Caco-2 (cell line): ENCODE measurements at regions not wholly inside any gene's neighbourhood (a gene's known extent, or its start where the extent isn't known, plus 50 kb on each side); places are given as distances from the start of the nearest gene placed in this dataset.

Experiments
- BruUV-seq: library from RNA; stranded (reverse); fragments of 400-500 nt; replicated peaks from 2 replicates; lab custom pipeline; 2021; lab: Mats Ljungman, UMichigan
- CTCF ChIA-PET: fragments of 300-600 bp; sonication (Branson Sonifier 250); formaldehyde crosslinking; loops from one replicate; lab custom pipeline; 2022; ENCODE audit warnings: antibody characterized with exemption; lab: Charles Lee
- POLR2A ChIA-PET: fragments of 300-600 bp; sonication (Branson Sonifier 250); formaldehyde crosslinking; loops from one replicate; lab custom pipeline; 2022; ENCODE audit warnings: antibody characterized with exemption; lab: Charles Lee
- DNase-seq, 2 experiments: peaks; one replicate each; pipeline versions ENCODE4 v3.0.0 to v3.0.0-alpha.2; 2020 to 2022
- H3K27me3 ChIP-seq: replicated peaks from 2 replicates; pipeline ENCODE4 v1.6.0; 2011; ENCODE audit warnings: low read length; ENCODE audit not compliant: control insufficient read depth, insufficient read depth
- H3K36me3 ChIP-seq: 2 replicates; pipeline ENCODE4 v1.5.1; 2011; ENCODE audit warnings: low read length; ENCODE audit not compliant: control insufficient read depth, insufficient read depth
- H3K4me1 ChIP-seq: fragments of 250-450 bp; sonication (Bioruptor Pico); 2 replicates; pipeline ENCODE4 v1.5.1; 2020; ENCODE audit warnings: mild to moderate bottlenecking
- H3K4me3 ChIP-seq: 2 replicates; pipeline ENCODE4 v1.5.1; 2011; ENCODE audit warnings: low read depth, mild to moderate bottlenecking, control low read depth, low read length
- H3K9me3 ChIP-seq: fragments of 250-450 bp; sonication (Bioruptor Pico); 2 replicates; pipeline ENCODE4 v1.5.1; 2020; ENCODE audit warnings: mild to moderate bottlenecking, moderate library complexity
- H3K27ac Mint-ChIP-seq: one replicate; pipeline ENCODE4 v1.8.0; 2022; ENCODE audit warnings: mixed read lengths; ENCODE audit not compliant: unreplicated experiment
- H3K27me3 Mint-ChIP-seq: one replicate; pipeline ENCODE4 v1.8.0; 2022; ENCODE audit warnings: mixed read lengths; ENCODE audit not compliant: insufficient read depth, unreplicated experiment
- H3K36me3 Mint-ChIP-seq: one replicate; pipeline ENCODE4 v1.8.0; 2022; ENCODE audit warnings: mild to moderate bottlenecking, mixed read lengths; ENCODE audit not compliant: insufficient read depth, unreplicated experiment
- H3K4me1 Mint-ChIP-seq: one replicate; pipeline ENCODE4 v1.8.0; 2022; ENCODE audit warnings: low read depth, mixed read lengths; ENCODE audit not compliant: unreplicated experiment
- H3K4me3 Mint-ChIP-seq: one replicate; pipeline ENCODE4 v1.8.0; 2022; ENCODE audit warnings: mild to moderate bottlenecking, moderate library complexity, mixed read lengths; ENCODE audit not compliant: unreplicated experiment
- H3K9me3 Mint-ChIP-seq: one replicate; pipeline ENCODE4 v1.8.0; 2022; ENCODE audit warnings: mixed read lengths; ENCODE audit not compliant: unreplicated experiment
- intact Hi-C: fragments of 100-400 bp; cut with micrococcal nuclease; formaldehyde crosslinking; loops from one replicate; pipeline ENCODE4 v1.10.0; 2022; ENCODE audit not compliant: unreplicated experiment
- TF ChIP-seq, protein P1 (sequence below), 2 experiments: fragments of 200-600 bp in 1 of 2; IDR thresholded peaks; 1 replicate in 1 of 2; 2 replicates in 1 of 2; pipeline versions ENCODE4 v1.5.1 to v1.8.0; 2011 to 2022; ENCODE audit warnings: antibody characterized with exemption in 1 of 2, control low read depth in 1 of 2, inconsistent platforms in 1 of 2, low read depth in 1 of 2, low read length in 1 of 2, mild to moderate bottlenecking in 1 of 2, moderate library complexity in 1 of 2; ENCODE audit not compliant: insufficient read depth in 1 of 2, severe bottlenecking in 1 of 2, unreplicated experiment in 1 of 2

DNA sequence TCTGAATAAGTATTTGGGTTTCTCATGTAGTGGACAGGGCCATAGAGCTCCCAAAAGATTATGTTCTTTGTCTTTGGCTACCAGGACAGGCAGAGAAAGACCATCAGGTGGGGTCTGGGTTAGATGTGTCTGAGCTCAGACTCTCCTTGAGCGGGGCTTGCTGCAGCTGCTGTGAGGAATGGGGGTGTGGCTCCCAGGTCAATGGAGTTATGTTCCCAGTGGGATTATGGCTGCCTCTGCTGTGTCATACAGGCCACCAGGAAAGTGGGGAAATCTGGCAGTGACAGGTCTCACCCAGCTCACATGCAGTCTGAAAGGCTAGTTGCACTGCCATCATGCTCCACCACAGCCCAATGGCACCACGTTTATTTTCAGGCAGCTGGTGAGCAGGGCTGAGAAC is 97.0 kb upstream of the FERD3L start:
- Mint-ChIP-seq H3K9me3 (peaks cover 9% of the 10 kb centered on the region), H3K4me3 (no peak overlapping the region), H3K27me3 (no peaks in the 10 kb centered on the region), H3K4me1 (no peaks in the 10 kb centered on the region), H3K36me3 (no peaks in the 10 kb centered on the region), H3K27ac (no peak overlapping the region)
- Histone ChIP-seq H3K4me1 (no peaks in the 10 kb centered on the region), H3K9me3 (no peaks in the 10 kb centered on the region; the same call in 1 of the 2 replicates), H3K4me3 (no peak overlapping the region), H3K36me3 (no peaks in the 10 kb centered on the region), H3K27me3 (no peaks in the 10 kb centered on the region)
- ChIA-PET CTCF (no interaction called here), POLR2A (no interaction called here)
- TF ChIP-seq, protein P1, sequence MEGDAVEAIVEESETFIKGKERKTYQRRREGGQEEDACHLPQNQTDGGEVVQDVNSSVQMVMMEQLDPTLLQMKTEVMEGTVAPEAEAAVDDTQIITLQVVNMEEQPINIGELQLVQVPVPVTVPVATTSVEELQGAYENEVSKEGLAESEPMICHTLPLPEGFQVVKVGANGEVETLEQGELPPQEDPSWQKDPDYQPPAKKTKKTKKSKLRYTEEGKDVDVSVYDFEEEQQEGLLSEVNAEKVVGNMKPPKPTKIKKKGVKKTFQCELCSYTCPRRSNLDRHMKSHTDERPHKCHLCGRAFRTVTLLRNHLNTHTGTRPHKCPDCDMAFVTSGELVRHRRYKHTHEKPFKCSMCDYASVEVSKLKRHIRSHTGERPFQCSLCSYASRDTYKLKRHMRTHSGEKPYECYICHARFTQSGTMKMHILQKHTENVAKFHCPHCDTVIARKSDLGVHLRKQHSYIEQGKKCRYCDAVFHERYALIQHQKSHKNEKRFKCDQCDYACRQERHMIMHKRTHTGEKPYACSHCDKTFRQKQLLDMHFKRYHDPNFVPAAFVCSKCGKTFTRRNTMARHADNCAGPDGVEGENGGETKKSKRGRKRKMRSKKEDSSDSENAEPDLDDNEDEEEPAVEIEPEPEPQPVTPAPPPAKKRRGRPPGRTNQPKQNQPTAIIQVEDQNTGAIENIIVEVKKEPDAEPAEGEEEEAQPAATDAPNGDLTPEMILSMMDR (IDR thresholded peaks at IDR 0.05; ENCODE audit: insufficient read depth in 1 of 2, low read depth in 1 of 2, low read length in 1 of 2, severe bottlenecking in 1 of 2, unreplicated experiment in 1 of 2), result no peak
- DNase-seq, result no peak
- BruUV-seq, result no TSS peak
- intact Hi-C loops, result no loop called here

DNA sequence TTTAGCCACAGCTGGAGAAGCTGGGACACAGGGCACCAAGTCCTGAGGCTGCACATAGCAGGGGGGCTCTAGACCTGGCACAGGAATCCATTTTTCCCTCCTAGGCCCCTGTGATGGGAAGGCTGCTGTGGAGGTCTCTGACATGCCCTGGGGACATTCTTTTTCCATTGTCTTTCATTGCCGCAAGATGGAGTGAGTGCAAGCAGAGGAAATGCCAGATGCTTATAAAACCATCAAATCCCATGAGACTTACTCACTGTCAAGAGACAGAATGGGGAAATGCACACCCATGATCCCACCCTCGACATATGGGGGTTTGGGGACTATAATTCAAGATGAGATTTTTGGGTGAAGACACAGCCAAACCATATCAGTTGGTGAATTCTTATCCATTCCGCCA is 94.7 kb upstream of the FERD3L start:
- Histone ChIP-seq H3K4me1 (no peaks in the 10 kb centered on the region), H3K27me3 (no peaks in the 10 kb centered on the region), H3K36me3 (no peaks in the 10 kb centered on the region), H3K9me3 (no peaks in the 10 kb centered on the region; the same call in 1 of the 2 replicates), H3K4me3 (no peak overlapping the region)
- Mint-ChIP-seq H3K4me3 (no peak overlapping the region), H3K36me3 (no peaks in the 10 kb centered on the region), H3K27ac (no peak overlapping the region), H3K9me3 (peaks cover 13% of the 10 kb centered on the region), H3K4me1 (no peaks in the 10 kb centered on the region), H3K27me3 (no peaks in the 10 kb centered on the region)
- no TSS peak for BruUV-seq
- intact Hi-C loops, result no loop called here
- POLR2A ChIA-PET, result no interaction called here
- CTCF ChIA-PET, result no interaction called here
- DNase-seq, result no peak
- TF ChIP-seq, protein P1 (IDR thresholded peaks at IDR 0.05; ENCODE audit: insufficient read depth in 1 of 2, low read depth in 1 of 2, low read length in 1 of 2, severe bottlenecking in 1 of 2, unreplicated experiment in 1 of 2), result no peak

DNA sequence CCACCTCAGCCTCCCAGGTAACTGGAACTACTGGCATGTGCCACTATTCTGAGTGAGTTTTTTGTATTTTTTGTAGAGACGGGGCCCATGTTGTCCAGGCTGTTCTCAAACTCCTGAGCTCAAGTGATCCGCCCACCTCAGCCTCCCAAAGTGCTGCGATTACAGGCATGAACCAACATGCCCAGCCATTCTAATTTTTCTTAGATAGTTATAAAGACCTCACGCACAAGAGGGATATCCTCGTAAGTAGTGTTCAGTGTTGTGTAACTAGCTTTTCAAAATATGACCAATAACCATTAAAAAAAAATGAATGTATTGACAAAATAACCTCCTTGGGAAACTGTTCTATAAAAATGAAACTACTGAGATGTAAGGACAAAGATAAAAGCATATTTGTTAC is 90.5 kb upstream of the FERD3L start:
- Histone ChIP-seq H3K9me3 (no peaks in the 10 kb centered on the region; the same call in 1 of the 2 replicates), H3K27me3 (no peaks in the 10 kb centered on the region), H3K36me3 (no peaks in the 10 kb centered on the region), H3K4me1 (no peaks in the 10 kb centered on the region), H3K4me3 (no peak overlapping the region)
- intact Hi-C loops, result no loop called here
- Mint-ChIP-seq H3K36me3 (no peaks in the 10 kb centered on the region), H3K27ac (no peak overlapping the region), H3K9me3 (peaks cover 13% of the 10 kb centered on the region), H3K4me3 (no peak overlapping the region), H3K4me1 (no peaks in the 10 kb centered on the region), H3K27me3 (no peaks in the 10 kb centered on the region)
- POLR2A ChIA-PET, result no interaction called here
- CTCF ChIA-PET, result no interaction called here
- no TSS peak for BruUV-seq
- DNase-seq, result no peak
- TF ChIP-seq, protein P1 (IDR thresholded peaks at IDR 0.05; ENCODE audit: insufficient read depth in 1 of 2, low read depth in 1 of 2, low read length in 1 of 2, severe bottlenecking in 1 of 2, unreplicated experiment in 1 of 2), result no peak
